Sciatic nerve (tissue), 2 donors: ENCODE measurements at regions not wholly inside any gene's neighbourhood (a gene's known extent, or its start where the extent isn't known, plus 50 kb on each side); places are given as distances from the start of the nearest gene placed in this dataset.
"Not testable (repeated sequence)": the region's sequence is repeated elsewhere in the genome, so short reads cannot be mapped to it uniquely, and the experiment has no call there.

Experiments used
- ATAC-seq: fragments of 200-7000 bp; cut with Tn5 transposase; one replicate; pipeline ENCODE4 v1.9.1; 2020; ENCODE audit warnings: mild to moderate bottlenecking, moderate library complexity
- DNase-seq: peaks from one replicate; pipeline ENCODE4 v3.0.0-alpha.2; 2020; ENCODE audit warnings: low spot score
- intact Hi-C: fragments of 100-400 bp; cut with DNase I; formaldehyde crosslinking; loops from one replicate; pipeline ENCODE4 v1.14.2; 2022
- donor health status: DM: no; HTN: no; CAD: no.
- donor health status: DM: no; HTN: no; CAD: no.

DNA sequence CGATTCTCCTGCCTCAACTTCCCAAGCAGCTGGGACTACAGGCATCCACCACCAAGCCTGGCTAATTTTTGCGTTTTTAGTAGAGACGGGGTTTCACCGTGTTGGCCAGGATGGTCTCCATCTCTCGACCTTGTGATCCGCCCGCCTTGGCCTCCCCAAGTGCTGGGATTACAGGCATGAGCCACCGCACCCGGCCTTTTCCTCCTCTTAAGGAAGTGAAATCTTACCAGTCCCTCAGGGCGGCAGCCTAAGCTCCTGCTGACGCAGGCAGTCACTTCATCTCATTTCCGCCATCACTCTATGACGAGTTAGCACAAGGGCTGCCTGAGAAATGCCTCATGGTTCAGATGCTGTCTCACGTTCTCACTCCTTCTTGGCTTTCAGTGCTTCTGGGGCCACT, 246.0 kb upstream of the SHH start:
- DNase-seq (no peak), ATAC-seq (no peak)
- intact Hi-C loops, result no loop called here

DNA sequence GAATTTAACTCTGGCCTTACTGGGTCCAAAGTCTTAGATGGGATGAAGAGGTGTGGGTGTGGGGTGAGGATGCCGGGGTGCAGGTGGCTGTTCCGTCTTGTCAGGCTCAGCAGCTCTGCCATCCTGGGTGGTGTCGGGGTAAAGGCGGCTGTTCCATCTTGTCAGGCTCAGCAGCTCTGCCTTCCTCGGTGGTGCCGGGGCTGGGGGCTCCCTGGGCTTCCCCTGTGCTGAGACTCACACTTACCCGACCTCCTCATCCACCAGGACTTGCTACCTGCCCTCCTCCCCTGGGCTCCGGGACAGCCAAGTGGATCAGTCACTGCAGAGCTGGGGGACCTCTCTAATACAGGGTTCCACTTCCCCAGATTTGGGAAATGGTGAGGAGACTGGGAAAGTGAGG, 244.3 kb upstream of the SHH start:
- intact Hi-C loops, result no loop called here
- ATAC-seq (no peak), DNase-seq (no peak)

DNA sequence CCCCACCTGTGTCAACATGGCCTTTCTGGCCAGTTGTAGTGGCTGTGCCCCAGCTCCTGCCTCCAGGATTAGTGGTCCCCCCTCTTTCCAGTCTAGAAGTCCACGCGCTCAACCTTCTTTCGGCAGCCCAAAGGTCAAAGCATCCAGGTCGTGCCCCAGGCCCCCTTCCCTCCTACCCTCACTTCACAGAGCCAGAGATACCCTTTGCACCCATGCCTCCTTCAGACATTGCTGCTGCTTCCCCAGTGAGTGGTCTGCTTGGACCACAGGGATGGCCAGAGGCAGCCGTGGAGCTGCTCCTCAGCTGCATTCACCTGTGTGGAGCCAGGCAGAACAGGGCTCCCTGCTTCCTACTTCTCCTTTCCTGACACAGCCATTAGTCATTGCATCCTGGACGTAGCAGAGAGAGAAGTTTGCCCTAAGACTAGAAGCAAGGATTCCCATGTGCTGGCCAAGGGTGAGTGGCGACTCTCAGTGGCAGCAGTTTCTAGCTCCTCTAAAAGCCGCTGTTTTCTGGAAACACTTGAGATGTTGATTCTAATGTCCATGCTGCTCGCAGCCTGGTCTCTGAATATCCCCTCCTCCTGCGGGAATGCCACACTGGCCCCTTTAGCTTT, 243.1 kb upstream of the SHH start:
- no peak for ATAC-seq
- intact Hi-C loops, result no loop called here
- no peak for DNase-seq

DNA sequence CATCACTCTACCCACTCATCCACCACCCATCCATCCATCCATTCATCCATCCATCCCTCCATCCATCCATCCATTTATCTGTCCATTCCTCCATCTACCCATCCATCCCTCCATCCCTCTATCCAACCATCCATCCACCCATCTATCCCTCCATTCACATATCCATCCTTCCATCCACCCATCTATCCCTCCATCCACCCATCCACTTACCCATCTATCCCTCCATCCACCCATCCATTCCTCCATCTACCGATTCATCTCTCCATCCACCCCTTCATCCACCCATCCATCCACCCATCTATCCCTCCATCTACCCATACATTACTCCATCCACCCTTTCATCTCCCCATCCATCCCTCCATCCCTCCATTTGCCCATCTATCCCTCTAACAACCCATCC, 239.6 kb upstream of the SHH start:
- DNase-seq (no peak), ATAC-seq (no peak)
- intact Hi-C loops, result no loop called here

DNA sequence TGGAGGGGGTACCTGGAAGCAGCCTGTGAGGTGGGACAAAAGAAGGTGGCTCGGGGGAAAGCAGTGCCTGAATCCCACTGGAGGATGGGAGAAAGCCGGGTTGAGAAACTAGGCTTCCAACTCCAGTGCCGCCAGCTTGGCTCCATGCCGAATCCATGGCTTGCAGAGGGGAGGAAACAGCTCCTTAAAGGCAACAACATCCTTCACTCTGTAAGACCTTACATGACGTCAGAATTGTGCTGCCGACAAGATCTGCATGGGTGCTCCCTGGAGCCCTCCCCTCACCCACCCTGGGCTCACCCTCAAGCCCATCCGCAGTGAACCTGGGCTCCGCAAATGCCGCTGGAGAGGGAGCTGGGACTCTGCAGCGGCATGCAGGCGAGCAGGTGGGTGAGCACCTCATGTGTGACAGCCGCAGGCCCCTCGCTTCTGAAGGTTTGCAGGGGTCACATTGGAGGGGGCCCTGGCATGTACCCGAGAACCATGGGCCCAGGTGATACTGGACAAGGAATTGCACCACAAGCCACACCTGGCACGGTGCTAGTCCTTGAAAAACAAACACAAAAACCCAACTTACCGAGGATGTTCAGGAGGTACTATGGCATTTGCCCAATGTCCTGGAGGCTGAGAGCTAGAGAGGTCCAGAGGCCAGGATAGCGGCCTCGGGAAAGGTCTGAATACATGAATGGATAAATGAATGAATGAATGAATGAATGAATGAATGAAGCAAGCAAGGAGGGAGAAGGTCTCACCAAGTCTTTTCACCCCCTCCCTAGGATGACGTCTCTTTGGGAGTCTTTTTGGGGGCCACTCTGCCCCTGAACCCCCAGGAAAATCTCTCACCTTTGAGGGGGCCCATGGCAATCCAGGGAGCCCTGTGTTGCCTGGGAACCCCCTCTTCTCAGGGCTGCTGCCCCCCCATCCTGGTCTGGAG, 238.6 kb upstream of the SHH start:
- intact Hi-C loops, result no loop called here
- no peak for DNase-seq
- ATAC-seq, result no peak

DNA sequence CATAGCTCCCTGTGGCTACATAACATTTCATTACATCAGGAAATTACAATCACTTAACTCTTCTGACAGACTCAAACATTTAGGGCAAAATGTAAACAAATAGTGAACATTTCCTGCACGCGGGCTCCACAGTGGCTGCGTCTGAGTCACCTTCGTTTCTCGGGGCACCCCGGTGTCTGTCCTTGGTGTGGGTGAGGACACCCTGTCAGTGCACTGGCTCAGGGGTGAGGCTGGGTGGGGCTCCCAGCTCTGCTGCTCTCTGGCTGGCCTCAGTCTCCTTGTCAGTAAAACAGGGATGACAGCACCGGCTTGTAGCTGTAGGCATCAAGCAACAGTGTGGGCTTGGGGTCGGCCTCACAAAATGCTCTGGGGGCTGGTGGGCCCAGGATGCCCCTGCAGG, 237.1 kb upstream of the SHH start:
- no peak for DNase-seq
- no peak for ATAC-seq
- intact Hi-C loops, result no loop called here

DNA sequence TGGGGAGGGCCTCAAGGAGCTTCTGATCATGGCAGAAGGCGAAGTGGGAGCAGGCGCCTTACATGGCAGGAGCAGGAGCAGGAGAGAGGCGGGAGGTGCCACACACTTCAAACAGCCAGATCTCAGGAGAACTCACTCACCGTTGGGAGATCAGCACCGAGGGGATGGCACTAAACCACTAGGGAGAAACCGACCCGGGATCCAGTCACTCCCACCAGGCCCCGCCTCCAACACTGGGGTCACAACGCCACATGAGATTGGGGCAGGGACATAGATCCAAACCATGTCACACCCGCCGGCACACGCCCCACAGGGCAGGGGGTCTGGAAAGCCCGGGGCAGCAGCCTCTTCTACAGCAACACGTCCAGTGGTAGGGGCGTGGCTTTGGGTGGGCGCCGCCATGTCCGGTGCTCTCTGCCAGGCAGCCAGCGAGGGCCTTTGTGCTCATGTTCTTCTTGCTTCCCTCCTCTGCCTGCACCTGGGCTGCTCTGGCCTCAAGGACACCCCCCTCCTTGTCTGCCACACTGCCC, 233.8 kb upstream of the SHH start:
- DNase-seq (no peak), ATAC-seq (no peak)
- intact Hi-C loops, result no loop called here

DNA sequence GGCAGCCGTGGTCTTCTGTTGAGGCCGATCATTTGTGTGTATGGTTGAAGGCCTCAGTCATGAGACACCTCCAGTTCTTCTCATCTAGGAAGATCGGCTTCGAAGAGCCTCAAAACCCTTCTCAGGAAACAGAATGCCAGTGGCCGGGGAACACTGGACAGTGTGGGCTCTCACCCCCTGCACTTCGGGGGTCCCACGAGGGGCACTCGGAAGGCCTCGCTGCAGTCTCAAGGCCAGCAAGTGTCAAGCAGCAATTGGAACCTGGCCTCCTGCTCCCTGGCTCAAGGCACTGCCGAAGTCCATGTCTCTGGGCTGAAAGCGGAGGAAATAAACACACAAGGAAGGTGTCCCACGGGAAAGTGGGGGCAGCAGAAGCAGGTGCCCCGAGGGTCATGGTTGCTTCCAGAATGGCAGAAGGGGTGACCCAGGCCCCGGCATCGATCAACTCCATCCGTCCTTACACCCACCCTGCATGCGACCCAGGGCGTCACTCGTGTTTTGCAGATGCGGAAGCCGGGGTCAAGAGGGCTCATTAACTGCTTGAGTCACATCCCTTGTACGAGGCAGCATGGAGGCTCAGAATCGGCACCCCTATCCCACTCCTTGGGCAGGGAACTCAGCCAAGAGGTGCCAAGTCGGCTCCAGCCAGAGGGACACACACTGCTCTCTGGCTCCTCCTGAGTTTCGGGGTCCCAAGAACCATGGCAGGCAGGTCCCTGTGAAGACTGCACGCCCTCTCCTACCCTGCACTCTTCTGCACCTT, 231.3 kb upstream of the SHH start:
- DNase-seq (no peak), ATAC-seq (no peak)

DNA sequence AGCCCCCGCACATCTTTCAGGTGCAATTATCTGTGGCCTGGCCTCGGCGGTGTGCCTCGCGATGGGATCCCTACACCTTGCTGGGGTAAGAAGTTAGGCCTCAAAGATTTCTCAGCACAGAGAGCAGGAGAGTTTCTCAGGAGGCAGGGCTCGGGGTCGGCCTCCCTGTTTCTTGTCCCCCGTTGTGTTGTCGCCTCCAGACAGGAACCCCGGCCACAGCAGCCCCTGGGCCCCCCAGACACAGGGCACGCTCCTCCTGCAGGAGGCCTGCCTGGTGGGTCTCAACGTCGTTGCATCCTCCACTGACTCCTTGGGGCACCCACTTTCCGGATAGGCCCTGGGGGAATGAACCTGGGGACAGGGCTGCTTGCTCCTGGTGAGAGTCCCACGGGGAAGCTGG, 229.1 kb upstream of the SHH start:
- intact Hi-C loops, result loop anchor here (1.0 kb wide), 1 partner anchor 126 kb away; no protein-coding TSS in a partner anchor
- no peak for DNase-seq
- ATAC-seq, result no peak

More for the DNA sequence above, 231.3 kb upstream of the SHH start:
- intact Hi-C loops, result no loop called here

DNA sequence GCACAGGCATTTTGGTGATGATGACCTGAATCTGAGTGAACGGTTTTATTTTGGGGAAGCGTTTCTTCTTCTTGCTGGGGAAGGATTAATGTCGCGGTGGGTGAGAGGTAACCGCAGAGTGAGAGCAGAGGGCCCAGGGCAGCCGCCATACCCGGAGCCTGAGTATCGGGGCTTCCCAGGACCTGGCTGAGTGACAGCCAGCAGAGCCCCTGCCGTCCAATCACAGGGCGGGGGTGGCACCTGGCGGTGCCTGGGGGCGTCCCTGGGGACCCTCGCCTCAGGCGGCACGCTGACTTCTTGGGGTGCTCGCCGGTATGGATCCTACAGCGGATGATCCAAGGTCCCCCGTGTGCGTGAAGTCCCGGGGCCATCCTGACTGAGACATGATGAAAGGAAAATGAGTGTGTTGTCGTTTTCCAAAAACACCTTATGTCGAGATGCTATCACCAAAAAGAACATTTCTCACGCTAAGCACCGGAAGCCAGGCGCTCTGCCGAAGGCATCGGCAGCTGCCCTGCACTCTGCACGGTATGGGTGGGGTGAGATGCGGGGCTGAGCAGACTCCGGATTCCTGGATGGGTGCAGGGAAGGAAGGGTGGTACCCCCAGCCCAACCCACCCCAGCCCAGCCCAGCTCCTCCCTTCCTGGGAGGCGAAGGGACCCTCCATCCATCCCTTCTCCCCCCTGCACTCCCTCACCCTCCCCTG, 227.9 kb upstream of the SHH start:
- DNase-seq, result no peak
- intact Hi-C loops, result no loop called here
- no peak for ATAC-seq

DNA sequence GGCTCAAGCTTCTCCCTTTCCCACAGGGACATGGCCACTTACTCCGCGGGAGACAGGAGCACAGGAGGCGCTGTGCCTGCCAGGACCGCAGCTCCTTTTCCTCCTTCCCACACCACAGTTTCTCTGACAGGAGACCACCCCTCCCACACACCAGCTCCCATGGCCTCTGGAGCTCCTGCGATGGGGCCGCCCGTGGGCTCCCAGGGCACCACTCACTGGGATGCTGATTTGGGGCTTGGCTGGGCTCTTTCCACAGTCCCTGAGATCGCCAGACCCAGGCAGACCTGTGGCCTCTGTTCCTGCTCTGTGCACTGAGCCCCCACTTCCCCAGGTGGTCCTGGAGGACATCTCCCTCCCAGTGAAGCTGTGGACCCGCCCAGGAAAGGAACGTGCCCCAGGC, 226.9 kb upstream of the SHH start:
- intact Hi-C loops, result no loop called here
- ATAC-seq (no peak), DNase-seq (no peak)

DNA sequence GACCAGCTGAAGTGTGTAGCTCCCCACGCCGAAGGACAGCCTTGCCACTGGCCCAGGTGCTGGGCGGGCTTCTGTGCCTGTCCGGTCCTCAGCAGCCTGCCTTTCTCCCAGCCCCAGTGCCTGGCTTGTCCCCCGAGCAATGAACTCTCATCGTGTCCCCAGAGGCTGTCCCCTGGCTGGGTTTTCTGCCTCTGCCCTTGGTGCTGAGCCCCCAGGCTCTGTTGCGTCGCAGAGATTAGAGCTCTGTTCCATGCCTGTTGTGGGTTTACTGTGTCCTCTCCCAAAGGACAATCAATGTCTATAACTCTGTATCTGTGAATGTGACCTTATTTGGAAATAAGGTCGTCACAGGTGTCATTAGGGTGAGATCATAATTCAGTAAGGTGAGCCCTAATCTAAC, 226.1 kb upstream of the SHH start:
- intact Hi-C loops, result no loop called here
- DNase-seq, result no peak

DNA sequence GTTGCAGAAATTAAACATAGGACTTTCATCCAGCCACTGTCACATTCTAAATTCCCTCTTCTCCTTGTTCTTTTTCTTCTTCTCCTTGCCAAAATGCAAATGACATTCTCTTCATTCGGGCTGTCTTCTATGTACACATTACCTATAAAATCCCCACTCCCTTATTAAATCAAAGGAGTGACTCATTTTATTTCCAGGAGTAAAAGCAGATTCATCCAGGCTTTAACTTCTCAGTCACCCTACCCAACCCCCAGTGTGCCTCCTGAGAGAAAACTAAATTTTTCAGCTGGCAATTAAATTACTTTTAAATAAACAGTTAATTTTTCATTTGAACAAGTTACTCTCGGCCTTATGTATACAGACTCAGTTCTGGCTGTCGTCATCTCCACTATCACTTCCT, 223.9 kb upstream of the SHH start:
- intact Hi-C loops, result no loop called here
- DNase-seq (no peak), ATAC-seq (no peak)

More for the DNA sequence above, 226.1 kb upstream of the SHH start:
- ATAC-seq, result no peak

DNA sequence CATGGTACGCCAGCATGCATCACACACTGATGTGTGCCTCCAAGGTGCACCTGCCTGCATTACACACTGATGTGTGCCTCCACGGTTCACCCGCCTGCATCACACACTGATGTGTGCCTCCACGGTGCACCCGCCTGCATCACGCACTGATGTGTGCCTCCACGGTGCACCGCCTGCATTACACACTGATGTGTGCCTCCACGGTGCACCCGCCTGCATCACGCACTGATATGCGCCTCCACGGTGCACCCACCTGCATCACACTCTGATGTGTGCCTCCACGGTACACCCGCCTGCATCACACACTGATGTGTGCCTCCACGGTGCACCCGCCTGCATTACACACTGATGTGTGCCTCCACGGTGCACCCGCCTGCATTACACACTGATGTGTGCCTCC, 223.1 kb upstream of the SHH start:
- ATAC-seq, intact Hi-C loops, DNase-seq: not testable (repeated sequence)

DNA sequence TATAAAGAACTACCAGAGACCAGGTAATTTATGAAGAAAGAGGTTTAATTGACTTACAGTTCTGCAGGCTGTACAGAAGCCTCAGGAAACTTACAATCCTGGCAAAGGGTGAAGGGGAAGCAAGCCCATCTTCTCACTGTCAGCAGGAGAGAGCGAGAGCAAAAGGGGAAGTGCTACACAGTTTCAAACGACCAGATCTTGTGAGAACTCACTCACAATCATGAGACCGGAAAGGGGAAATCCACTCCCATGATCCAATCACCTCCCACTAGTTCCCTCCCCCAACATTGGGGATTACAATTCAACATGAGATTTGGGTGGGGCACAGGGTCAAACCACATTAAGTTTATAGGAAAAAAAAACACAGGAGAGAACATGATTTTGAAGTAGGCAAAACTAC, 222.1 kb upstream of the SHH start:
- intact Hi-C loops, result no loop called here
- no peak for DNase-seq
- no peak for ATAC-seq

DNA sequence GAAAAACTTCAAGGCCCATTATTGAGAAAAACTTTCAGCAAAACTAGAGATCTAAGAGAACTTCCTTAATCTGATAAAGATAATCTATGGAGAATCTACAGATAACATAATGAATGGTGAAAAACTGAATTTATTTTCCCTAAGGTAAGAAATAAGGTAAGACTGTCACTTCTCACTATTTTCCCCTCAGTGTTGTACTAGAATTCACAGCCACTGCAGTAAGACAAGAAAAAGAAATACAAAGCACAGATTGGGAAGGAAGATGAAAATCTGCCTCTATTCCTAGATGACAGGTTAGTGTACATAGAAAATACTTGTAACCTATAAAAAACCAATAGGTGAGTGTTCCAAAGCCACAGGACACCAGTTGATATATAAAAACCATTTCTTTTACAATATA, 220.7 kb upstream of the SHH start:
- intact Hi-C loops, result no loop called here
- no peak for DNase-seq
- ATAC-seq, result no peak

DNA sequence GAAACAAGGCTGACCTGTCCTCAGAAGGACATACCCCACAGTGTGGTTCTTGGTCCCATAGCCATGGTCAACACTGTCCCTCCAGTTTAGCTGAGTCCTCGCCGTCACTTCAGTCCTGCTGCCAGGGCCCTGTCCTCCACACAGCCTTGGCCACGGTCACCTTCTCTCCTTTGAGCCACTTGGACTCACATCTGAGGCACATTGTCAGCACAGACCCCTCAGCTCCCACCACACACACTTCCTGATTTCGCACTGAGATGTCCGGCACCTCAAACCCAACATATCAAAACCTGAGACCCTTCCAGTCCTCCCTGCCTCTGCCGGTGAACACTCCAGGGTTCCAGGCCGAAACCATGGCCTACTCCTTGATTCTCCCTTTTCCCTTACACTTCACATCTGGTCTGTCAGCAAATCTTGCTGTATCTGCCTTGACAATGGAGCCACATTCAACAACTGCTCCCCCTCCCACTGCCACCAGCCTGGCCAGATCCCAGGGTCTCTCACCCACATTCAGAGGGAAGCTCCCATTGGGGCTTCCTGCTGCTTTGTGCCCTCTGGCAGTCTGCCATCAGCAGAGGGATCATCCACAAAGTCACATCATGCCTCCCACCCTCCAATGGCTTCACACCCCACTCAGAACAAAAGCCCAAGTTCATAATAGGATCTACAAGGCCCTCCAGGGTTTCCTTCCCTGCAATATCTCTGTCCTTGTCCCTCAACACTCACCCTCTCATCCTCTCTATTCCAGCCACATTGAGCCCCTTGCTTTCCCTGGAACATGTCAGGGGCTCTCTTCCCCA, 219.6 kb upstream of the SHH start:
- intact Hi-C loops, result no loop called here
- ATAC-seq (no peak), DNase-seq (no peak)

DNA sequence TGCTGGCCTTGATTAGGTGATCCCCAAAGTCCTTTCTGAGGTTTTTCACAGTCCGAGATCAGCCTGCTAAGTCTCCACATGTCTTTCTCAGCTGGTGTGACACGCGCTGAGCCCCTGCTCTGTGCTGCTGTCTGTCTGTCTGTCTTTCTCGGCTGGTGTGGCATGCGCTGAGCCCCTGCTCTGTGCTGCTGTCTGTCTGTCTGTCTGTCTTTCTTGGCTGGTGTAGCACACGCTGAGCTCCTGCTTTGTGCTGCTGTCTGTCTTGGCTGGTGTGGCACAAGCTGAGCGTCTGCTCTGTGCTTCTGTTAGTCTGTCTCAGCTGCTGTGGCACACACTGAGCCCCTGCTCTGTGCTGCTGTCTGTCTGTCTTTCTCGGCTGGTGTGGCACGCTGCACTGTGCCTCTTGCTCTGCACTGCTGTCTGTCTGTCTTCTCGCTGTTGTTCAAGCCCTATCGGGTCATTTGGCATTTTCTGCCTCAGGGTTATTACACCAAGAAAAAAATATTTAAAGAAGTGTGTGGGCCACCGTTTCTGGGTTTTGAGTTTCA, 217.3 kb upstream of the SHH start:
- intact Hi-C loops, result no loop called here
- no peak for DNase-seq

More for the DNA sequence above, 217.3 kb upstream of the SHH start:
- no peak for ATAC-seq
